Urothelium cell line (cell line): ENCODE measurements at regions not wholly inside any gene's neighbourhood (a gene's known extent, or its start where the extent isn't known, plus 50 kb on each side); places are given as distances from the start of the nearest gene placed in this dataset.
"Not testable (repeated sequence)": the region's sequence is repeated elsewhere in the genome, so short reads cannot be mapped to it uniquely, and the experiment has no call there.

Experiments
- DNase-seq: peaks from one replicate; pipeline ENCODE4 v3.0.0; 2011; ENCODE audit warnings: low spot score, mixed read lengths
- FAIRE-seq: peaks from 2 replicates; lab custom pipeline; 2011; peaks lifted over from hg19 to GRCh38; lab: Jason Lieb, UNC

GRCh38 chr22:26910845-26911244 is 253.5 kb downstream of the MIAT start:
- DNase-seq (no peak), FAIRE-seq (no peak)

- FAIRE-seq, result no peak
- no peak for DNase-seq
Measured at GRCh38 chr22:26912655-26913345, 255.4 kb downstream of the MIAT start.

- peak; percentile 52 for FAIRE-seq
- no peak for DNase-seq
Measured at GRCh38 chr22:26914519-26915185, 257.3 kb downstream of the MIAT start.

DNA sequence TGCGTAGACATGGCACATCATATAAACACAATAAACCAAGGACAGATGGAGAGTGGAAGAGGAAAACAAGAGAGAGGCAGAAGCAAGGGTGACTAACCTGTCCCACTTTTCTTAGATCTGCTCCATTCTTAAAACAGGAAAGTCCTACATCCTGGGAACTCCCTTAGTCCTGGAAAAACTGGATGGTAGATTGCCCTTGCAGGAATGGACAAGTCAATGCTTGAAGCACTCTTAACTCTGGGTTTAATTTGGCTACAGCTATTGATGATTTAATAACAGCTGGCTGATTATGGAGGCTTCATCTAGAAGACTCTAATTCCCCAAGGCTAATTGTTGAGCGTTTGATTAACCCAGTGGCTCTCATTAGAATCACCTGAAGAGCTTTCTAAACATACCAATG is 258.8 kb downstream of the MIAT start:
- FAIRE-seq (no peak), DNase-seq (no peak)

DNA sequence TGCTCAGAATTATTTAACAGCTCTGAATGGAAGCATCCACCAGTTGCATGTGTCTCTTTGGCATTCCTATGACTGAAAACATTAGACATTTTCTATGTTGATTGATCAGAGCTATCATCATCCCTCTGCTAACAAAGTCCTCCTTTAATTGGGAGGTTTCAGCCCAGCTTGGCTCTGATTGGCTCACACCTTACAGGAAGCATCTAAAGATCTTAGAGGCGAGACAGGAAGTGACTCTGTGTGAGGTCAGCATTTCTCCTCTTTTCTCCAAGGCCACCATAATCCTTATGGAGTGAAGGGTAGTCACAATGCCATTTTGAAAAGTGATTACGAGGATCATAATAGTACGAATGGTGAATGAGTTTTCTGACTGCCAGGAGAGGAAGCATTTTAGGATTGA is 260.8 kb downstream of the MIAT start:
- DNase-seq (no peak), FAIRE-seq (peak; percentile 91)

- FAIRE-seq (peak; percentile 30), DNase-seq (no peak)
Measured at GRCh38 chr22:26921726-26922125, 264.3 kb downstream of the MIAT start.

DNA sequence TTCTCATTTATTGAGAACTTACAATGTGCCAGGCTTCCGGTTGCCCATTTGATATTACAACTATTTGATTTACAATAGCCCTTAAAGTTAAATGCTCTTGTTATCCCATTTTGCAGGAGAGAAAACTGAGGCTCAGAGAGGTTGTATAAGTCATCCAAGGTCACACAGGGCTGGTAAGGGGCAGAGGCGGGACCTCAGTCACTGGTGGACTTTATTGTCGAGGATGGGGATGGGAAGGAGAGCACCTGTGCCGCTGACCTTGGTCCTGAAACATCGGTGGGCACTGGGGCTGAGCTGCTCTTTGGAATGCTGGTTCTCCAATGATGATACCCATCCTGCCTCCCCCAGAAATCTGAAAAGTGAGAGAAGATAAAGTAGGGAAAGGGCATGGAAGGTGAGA is 265.4 kb downstream of the MIAT start:
- DNase-seq, result peak; percentile 78
- FAIRE-seq, result peak; percentile 82

DNA sequence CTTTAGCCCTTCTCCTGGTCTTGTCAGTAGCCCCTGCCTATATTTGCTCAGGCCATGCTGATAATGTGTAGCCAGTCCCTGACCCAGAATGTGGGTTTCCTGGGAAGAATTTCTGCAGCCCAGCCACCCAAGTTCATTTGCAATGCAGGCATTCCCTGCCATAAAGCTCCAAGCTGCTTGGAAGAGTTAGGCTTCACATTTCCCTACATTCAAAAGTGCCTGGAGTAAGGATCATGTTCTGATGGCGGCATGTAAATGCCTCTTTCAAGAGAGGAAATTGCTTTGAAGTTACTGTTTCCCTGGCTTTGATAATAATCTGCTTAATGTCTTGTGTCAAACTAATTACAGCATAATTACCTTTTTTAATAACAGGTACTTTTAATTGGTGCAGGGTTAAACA is 266.1 kb downstream of the MIAT start:
- FAIRE-seq (no peak), DNase-seq (no peak)

DNA sequence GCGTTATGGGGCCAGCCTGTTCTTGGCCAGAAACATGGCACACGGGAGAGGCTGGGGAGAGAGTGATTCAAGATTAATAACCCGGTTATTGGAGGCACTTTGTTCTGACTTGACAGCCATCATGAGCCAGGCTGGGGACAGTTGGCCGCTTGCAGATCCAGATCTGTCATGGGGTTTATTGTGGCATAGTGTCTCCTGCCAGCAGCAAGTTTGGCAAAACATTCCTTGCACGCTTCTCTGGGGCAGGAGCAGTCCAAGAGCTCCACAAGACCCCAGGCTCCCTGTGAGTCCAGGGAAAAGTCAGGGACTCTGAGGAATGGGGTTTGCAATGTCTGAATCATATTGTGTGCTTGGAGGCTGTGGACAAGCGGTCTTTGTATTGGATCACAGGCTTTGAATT is 270.4 kb downstream of the MIAT start:
- peak; percentile 87 for FAIRE-seq
- DNase-seq, result no peak

GRCh38 chr22:26931471-26931870 is 274.1 kb downstream of the MIAT start:
- no peak for FAIRE-seq

DNA sequence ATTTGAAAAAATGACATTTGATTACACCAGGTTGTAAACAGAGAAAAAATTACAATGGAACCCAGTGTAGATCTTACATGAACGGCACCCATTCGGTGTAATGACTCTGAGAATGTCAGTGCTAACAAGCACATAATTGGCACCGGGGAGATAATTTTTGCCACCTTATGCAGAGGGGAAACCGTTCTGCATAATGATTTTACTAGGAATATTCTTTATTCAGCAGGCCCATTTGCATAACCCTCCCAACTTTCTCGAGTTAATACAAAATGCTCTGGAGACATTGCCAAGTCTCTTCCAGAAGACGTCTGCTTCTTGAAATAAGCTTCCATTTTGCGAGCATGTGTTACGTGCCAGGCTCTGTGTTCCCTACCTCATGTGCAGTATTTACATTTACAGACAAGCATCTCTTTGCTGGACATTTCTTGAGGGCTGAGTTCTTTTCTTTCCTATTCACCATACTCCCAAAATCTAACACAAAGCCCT is 275.8 kb downstream of the MIAT start:
- DNase-seq, result no peak
- peak; percentile 20 for FAIRE-seq

More at GRCh38 chr22:26931471-26931870, 274.1 kb downstream of the MIAT start:
- DNase-seq, result no peak

DNA sequence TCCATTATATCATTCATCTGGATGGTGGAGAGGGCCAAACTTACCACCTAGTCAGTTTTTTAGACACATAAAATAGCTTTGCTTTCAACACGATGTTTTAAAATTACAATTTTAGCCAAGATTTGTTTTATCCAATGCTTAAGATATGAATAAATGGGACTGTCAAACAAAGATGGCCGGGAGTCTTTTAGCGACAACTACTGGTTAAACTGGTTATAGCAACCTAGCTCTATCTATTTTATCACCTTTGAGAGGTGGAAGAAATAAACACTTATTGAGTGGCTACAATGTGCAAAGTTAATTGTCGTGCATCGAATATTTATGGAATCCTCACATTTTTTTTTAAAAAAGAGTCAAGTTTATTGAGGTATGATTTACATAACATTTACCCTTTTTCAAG is 279.8 kb downstream of the MIAT start:
- no peak for FAIRE-seq
- no peak for DNase-seq

- no peak for DNase-seq
- peak; percentile 91 for FAIRE-seq
Measured at GRCh38 chr22:26939466-26939865, 282.1 kb downstream of the MIAT start.

- no peak for DNase-seq
- FAIRE-seq, result peak; percentile 90
Measured at GRCh38 chr22:26941896-26942636, 284.7 kb downstream of the MIAT start.

DNA sequence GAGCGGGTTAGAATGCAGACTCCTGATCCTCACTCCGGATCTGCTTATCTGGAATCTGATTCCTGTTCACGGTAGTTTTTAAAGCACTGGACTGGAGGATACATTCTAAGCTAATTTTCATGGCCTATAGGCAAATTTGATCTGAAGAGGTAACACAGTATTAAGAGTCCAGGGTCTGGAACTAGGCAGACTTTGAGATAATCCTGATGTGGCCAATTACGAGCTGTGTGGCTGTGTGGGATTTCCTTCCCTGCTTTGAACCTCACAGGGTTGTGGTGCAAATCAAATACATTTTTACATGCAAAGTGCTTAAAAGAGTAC is 285.2 kb downstream of the MIAT start:
- DNase-seq (no peak), FAIRE-seq (no peak)

DNA sequence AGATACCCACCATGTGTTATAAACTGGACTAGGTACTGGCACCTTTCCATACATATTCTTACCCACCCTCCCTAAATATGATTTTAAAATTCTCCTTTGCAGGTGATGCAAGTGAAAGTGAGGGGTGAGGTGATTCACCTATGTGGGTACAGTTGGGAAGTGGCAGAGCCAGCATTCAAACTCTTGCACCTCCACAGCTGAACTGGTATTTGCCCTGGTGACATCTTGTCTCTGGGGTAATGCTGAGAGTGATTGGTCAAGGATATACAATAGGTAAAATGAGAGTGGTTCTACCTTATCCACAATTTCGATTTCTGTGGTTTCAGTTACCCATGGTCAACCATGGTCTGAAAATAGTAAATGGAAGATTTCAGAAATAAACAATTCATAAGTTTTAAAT is 288.2 kb downstream of the MIAT start:
- no peak for FAIRE-seq
- DNase-seq, result no peak

- DNase-seq, result peak; percentile 82
- FAIRE-seq, result peak; percentile 82
Measured at GRCh38 chr22:26949193-26949592, 291.8 kb downstream of the MIAT start.

GRCh38 chr22:26951139-26951538 is 293.8 kb downstream of the MIAT start:
- FAIRE-seq, DNase-seq: not testable (repeated sequence)

GRCh38 chr22:26952004-26952403 is 294.6 kb downstream of the MIAT start:
- no peak for FAIRE-seq

GRCh38 chr22:26952451-26953011 is 295.1 kb downstream of the MIAT start:
- FAIRE-seq, result no peak
- no peak for DNase-seq

More at GRCh38 chr22:26952004-26952403, 294.6 kb downstream of the MIAT start:
- no peak for DNase-seq
